NCI-H1092 (cell line): ENCODE measurements at regions not wholly inside any gene's neighbourhood (a gene's known extent, or its start where the extent isn't known, plus 50 kb on each side); places are given as distances from the start of the nearest gene placed in this dataset.
A peak's percentile ranks its signal among the peaks of the same experiment; 100 is the strongest.

Source experiments
- DNase-seq: peaks from one replicate; lab custom pipeline; 2025; lab: John Stamatoyannopoulos, UW

- DNase-seq: no peak
Observed at GRCh38 chr4:183563874-183564273, 59.0 kb downstream of the ING2 start.

DNA sequence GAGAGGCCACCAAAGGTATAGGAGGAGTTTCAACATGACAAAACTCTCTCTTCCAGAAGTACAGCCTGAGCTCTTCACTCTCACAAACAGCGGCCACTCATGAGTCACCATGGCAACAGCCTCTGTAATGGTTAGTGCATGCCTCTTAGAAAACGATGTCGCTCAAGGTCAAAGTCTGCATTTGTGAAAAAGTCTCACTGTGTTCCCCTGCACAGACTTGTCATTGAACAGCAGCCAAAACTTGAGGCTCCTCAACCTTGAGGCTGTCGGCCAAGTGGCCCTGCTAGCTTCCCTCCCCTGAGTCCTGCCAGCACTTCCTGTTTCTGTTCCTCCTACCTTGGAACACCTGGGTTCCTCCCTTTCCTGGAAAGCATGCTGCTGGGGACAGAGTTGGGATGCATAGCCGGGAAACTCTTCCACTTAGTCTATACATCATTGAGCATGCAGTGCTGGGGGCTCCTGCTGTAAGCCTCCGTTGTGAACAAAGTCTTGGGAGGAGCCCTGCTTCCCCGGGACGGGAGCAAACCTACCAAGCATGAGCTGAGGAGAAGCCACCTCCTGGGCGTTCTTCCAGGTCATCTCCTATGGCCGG is 66.6 kb downstream of the ING2 start:
- peak; percentile 71 for DNase-seq

DNA sequence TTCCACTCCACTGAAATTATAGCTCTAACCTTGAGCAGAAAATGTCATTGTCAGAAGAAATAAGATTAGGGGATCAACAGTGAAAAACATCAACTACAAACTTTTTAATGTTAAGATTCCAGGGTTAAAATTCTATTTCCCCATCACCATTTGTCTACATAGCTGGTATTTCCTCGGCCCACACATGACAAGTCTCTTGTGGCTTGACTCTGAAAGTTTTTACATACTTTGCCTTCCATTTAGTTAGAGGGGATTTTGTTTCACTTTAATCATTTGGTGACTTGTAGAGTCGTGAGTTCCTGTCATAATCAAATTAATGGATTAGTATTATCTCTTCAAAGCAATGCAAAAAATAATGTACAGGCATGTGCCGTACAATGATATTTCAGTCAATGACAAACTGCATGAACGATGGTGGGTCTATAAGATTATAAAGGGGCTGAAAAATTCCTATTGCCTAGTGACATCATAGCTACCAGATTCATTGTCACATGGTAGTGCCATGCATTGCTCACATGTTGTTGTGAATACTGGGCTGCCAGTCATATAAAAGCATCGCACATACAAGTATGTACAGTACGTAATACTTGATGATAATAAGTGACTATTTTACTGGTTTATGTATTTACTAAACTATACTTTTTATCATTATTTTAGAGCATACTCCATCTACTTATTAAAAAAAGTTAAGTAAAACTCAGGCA is 72.0 kb downstream of the ING2 start:
- no peak for DNase-seq

GRCh38 chr4:183580370-183580769 is 75.5 kb downstream of the ING2 start:
- DNase-seq: no peak

DNA sequence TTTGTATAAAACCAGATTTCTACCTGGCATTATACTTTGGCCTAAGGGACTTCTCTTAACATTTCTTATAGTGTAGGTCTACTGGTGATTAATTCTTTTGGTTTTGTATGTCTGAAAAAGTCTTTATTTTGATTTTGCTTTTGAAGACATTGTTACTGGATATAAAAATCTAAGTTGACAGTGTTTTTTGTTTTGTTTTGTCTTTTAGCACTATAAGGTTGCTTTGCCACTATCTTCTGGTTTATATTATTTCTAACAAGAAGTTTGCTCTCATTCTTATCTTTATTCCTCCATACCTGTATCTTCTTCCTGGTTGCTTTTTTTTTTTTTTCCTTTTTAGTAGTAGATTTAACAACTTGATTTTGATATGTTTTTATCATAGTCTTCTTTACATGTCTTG is 76.0 kb downstream of the ING2 start:
- no peak for DNase-seq

- DNase-seq: no peak
Observed at GRCh38 chr4:183586824-183587223, 72.2 kb downstream of the RWDD4 start.

- no peak for DNase-seq
Observed at GRCh38 chr4:183588169-183588675, 70.8 kb downstream of the RWDD4 start.

DNA sequence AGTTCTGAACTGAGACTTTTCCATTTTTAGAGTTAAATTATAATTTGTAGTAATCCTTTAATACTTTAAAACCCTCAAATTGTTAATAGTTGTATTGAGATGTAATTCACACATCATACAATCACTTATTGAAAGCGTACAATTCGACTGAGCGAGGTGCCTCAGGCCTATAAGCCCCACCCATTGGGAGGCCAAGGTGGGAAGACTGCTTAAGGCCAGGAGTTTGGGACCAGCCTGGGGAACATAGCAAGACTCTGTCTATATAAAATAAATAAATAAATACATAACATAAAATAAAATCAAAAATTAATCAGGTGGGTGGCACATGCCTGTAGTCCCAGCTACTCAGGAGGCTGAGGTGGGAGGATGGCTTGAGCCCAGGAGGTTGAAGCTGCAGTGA is 70.3 kb downstream of the RWDD4 start:
- no peak for DNase-seq

- DNase-seq: no peak
Observed at GRCh38 chr4:183589461-183590099, 69.4 kb downstream of the RWDD4 start.
